IMR-90 (cell line): ENCODE measurements at regions not wholly inside any gene's neighbourhood (a gene's known extent, or its start where the extent isn't known, plus 50 kb on each side); places are given as distances from the start of the nearest gene placed in this dataset.

ENCODE experiments used
- ATAC-seq: fragments of 200-7000 bp; cut with Tn5 transposase; 2 replicates; pipeline ENCODE4 v1.9.1; 2020; ENCODE audit warnings: low read depth, mild to moderate bottlenecking, moderate library complexity
- BruUV-seq: library from RNA; stranded (reverse); fragments of 400-500 nt; replicated peaks from 2 replicates; lab custom pipeline; 2021; lab: Mats Ljungman, UMichigan
- CTCF ChIA-PET: fragments of 300-600 bp; formaldehyde crosslinking; extraction: SDS; loops from one replicate; lab custom pipeline; 2021; ENCODE audit warnings: antibody characterized with exemption; lab: Yijun Ruan, JAX
- POLR2A ChIA-PET: fragments of 300-600 bp; sonication (Branson Sonifier 250); formaldehyde crosslinking; loops from one replicate; lab custom pipeline; 2022; ENCODE audit warnings: antibody characterized with exemption; ENCODE audit not compliant: unreplicated experiment; lab: Charles Lee
- DNase-seq: peaks from one replicate; pipeline ENCODE4 v3.0.0; 2013
- H2AFZ ChIP-seq: replicated peaks from 2 replicates; pipeline ENCODE3; 2013; ENCODE audit warnings: low read length, mild to moderate bottlenecking; ENCODE audit not compliant: poor library complexity
- H2AK5ac ChIP-seq: 2 replicates; pipeline ENCODE4 v1.6.1; 2013; ENCODE audit warnings: low read depth, low read length, inconsistent platforms
- H2AK9ac ChIP-seq: replicated peaks from 2 replicates; pipeline ENCODE3; 2013; ENCODE audit warnings: mild to moderate bottlenecking, low read depth, low read length, moderate library complexity; ENCODE audit not compliant: poor library complexity
- H2BK120ac ChIP-seq: 2 replicates; pipeline ENCODE4 v1.6.1; 2013; ENCODE audit warnings: low read depth, low read length, inconsistent platforms
- H2BK15ac ChIP-seq: 3 replicates; pipeline ENCODE4 v1.6.1; 2013; ENCODE audit warnings: low read depth, low read length, inconsistent platforms
- H2BK20ac ChIP-seq: 2 replicates; pipeline ENCODE4 v1.6.1; 2013; ENCODE audit warnings: low read depth, mild to moderate bottlenecking, inconsistent platforms, low read length, moderate library complexity
- H2BK5ac ChIP-seq: 2 replicates; pipeline ENCODE4 v1.6.1; 2013; ENCODE audit warnings: mild to moderate bottlenecking, low read depth, low read length, inconsistent platforms; ENCODE audit not compliant: poor library complexity, severe bottlenecking
- H3K14ac ChIP-seq: replicated peaks from 2 replicates; pipeline ENCODE4 v1.6.1; 2013; ENCODE audit warnings: low read depth, low read length, inconsistent platforms
- H3K18ac ChIP-seq: 2 replicates; pipeline ENCODE4 v1.6.1; 2013; ENCODE audit warnings: low read depth, low read length, control low read depth
- H3K23ac ChIP-seq: 2 replicates; pipeline ENCODE4 v1.6.1; 2013; ENCODE audit warnings: low read depth, low read length, inconsistent platforms
- H3K27ac ChIP-seq: 2 replicates; pipeline ENCODE4 v1.5.1; 2013; ENCODE audit warnings: mild to moderate bottlenecking, control low read depth, low read length; ENCODE audit not compliant: insufficient read depth
- H3K27me3 ChIP-seq: 2 replicates; pipeline ENCODE4 v1.6.1; 2013; ENCODE audit warnings: low read length; ENCODE audit not compliant: control insufficient read depth, insufficient read depth
- H3K36me3 ChIP-seq: 2 replicates; pipeline ENCODE4 v1.6.1; 2013; ENCODE audit warnings: low read length, mixed read lengths; ENCODE audit not compliant: control insufficient read depth, insufficient read depth
- H3K4ac ChIP-seq: 2 replicates; pipeline ENCODE4 v1.6.1; 2013; ENCODE audit warnings: low read depth, low read length, inconsistent platforms
- H3K4me1 ChIP-seq: 2 replicates; pipeline ENCODE4 v1.6.1; 2013; ENCODE audit warnings: low read length, mixed read lengths; ENCODE audit not compliant: control insufficient read depth, insufficient read depth
- H3K4me2 ChIP-seq: 2 replicates; pipeline ENCODE4 v1.6.1; 2013; ENCODE audit warnings: low read depth, mild to moderate bottlenecking, control low read depth, low read length, moderate library complexity
- H3K4me3 ChIP-seq: 2 replicates; pipeline ENCODE4 v1.5.1; 2013; ENCODE audit warnings: low read depth, mild to moderate bottlenecking, control low read depth, low read length, moderate library complexity; ENCODE audit not compliant: insufficient read depth
- H3K56ac ChIP-seq: 2 replicates; pipeline ENCODE4 v1.6.1; 2013; ENCODE audit warnings: low read length, inconsistent platforms; ENCODE audit not compliant: insufficient read depth; ENCODE audit errors: extremely low read depth
- H3K79me1 ChIP-seq, 2 experiments: 2 replicates each; pipeline ENCODE4 v1.6.1; 2013; ENCODE audit warnings: low read length in 2 of 2, inconsistent platforms in 1 of 2, low read depth in 1 of 2
- H3K9ac ChIP-seq: 2 replicates; pipeline ENCODE4 v1.6.1; 2013; ENCODE audit warnings: low read depth, low read length, control low read depth
- H3K9me1 ChIP-seq: 2 replicates; pipeline ENCODE4 v1.6.1; 2013; ENCODE audit warnings: low read length, inconsistent platforms; ENCODE audit not compliant: insufficient read depth
- H3K9me3 ChIP-seq: 2 replicates; pipeline ENCODE4 v1.6.1; 2013; ENCODE audit warnings: low read length; ENCODE audit not compliant: control insufficient read depth, insufficient read depth
- H4K20me1 ChIP-seq: 2 replicates; pipeline ENCODE4 v1.6.1; 2013; ENCODE audit warnings: low read length, inconsistent platforms; ENCODE audit not compliant: insufficient read depth
- H4K5ac ChIP-seq: 2 replicates; pipeline ENCODE4 v1.6.1; 2013; ENCODE audit warnings: mild to moderate bottlenecking, low read depth, low read length, control low read depth
- H4K8ac ChIP-seq, 2 experiments: 2 replicates each; pipeline ENCODE4 v1.6.1; 2013; ENCODE audit warnings: low read depth in 2 of 2, low read length in 2 of 2, control low read depth in 1 of 2, inconsistent platforms in 1 of 2
- H4K91ac ChIP-seq: 2 replicates; pipeline ENCODE4 v1.6.1; 2013; ENCODE audit warnings: low read depth, low read length, inconsistent platforms; ENCODE audit not compliant: insufficient read depth
- CHD1 ChIP-seq: IDR thresholded peaks from 2 replicates; pipeline ENCODE4 v1.6.1; 2012; ENCODE audit warnings: low read depth, low read length, improper control_type of control experiment
- MXI1 ChIP-seq: IDR thresholded peaks from 2 replicates; pipeline ENCODE4 v1.6.1; 2012; ENCODE audit warnings: low read depth, mild to moderate bottlenecking, low read length, moderate library complexity, borderline replicate concordance
- RCOR1 ChIP-seq: IDR thresholded peaks from 2 replicates; pipeline ENCODE4 v1.6.1; 2012; ENCODE audit warnings: mild to moderate bottlenecking, low read length, improper control_type of control experiment; ENCODE audit not compliant: insufficient replicate concordance
- WGBS, 2 experiments: methylation state at CpG; one replicate each; pipeline versions ENCODE4 v1.1.5 to v1.1.7; 2013; ENCODE audit warnings: missing lambda C conversion rate in 2 of 2; ENCODE audit not compliant: insufficient read length in 1 of 2; ENCODE audit errors: extremely low coverage in 2 of 2; 5-methylcytosine and 5-hydroxymethylcytosine counted together
- dilution Hi-C: fragments of 300-500 bp; cut with HindIII; formaldehyde crosslinking; loops from one replicate; pipeline ENCODE4 v1.14.3; 2018; ENCODE audit warnings: low sequenced_read_pairs; ENCODE audit not compliant: unreplicated experiment
- in situ Hi-C: fragments of 300-500 bp; cut with MboI; formaldehyde crosslinking; loops from 3 replicates; pipeline ENCODE4 v1.14.3; 2019; ENCODE audit warnings: low sequenced_read_pairs, inconsistent platforms, mixed read lengths
- intact Hi-C: fragments of 100-400 bp; cut with micrococcal nuclease; formaldehyde crosslinking; loops from 2 replicates; pipeline ENCODE4 v1.10.0; 2022
- TF ChIP-seq, protein P1 (sequence below): conservative IDR thresholded peaks from 2 replicates; pipeline ENCODE4 v1.5.1; 2012; ENCODE audit warnings: mild to moderate bottlenecking, low read depth, low read length, improper control_type of control experiment
- TF ChIP-seq, protein P2 (sequence below): fragments of 150-350 bp; IDR thresholded peaks from 2 replicates; pipeline ENCODE4 v1.6.1; 2017; ENCODE audit warnings: mild to moderate bottlenecking, antibody characterized with exemption, low read length, low read depth

DNA sequence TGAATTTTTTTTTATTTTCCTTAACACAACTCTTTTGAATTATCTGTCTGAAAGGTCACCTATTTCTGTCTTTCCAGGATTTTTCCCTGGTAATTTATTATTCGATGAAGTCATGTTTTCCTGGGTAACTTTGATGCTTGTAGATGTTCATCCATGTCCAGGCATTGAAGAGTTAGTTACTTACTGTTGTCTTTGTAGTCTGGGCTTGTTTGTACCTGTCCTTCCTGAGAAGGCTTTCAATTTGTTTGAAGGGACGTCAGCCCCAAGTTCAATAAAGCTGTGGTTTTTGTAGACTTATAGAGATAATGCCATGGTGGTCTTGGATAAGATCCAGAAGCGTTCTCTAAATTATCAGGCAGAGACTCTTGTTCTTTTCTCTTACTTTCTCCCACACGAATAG is 252.4 kb upstream of the ARHGAP24 start:
- no peak overlapping the region for H3K14ac ChIP-seq
- dilution Hi-C loops: no loop called here
- no TSS peak for BruUV-seq
- H3K18ac ChIP-seq: no peak overlapping the region
- no peak overlapping the region for H2BK15ac ChIP-seq
- H3K36me3 ChIP-seq: no peaks in the 10 kb centered on the region
- no peaks in the 10 kb centered on the region for H3K79me1 ChIP-seq
- in situ Hi-C loops: no loop called here
- H2AFZ ChIP-seq: no peak overlapping the region
- no peaks in the 10 kb centered on the region for H3K9me3 ChIP-seq
- no peak overlapping the region for H2BK120ac ChIP-seq
- no peaks in the 10 kb centered on the region for H4K20me1 ChIP-seq
- no peaks in the 10 kb centered on the region for H3K27me3 ChIP-seq
- no peak overlapping the region for H4K5ac ChIP-seq
- POLR2A ChIA-PET: no interaction called here
- ATAC-seq (no peak), DNase-seq (no peak)
- H2AK9ac ChIP-seq: no peak overlapping the region
- no peaks in the 10 kb centered on the region for H3K4me1 ChIP-seq
- H2BK20ac ChIP-seq: no peak overlapping the region
- H3K9me1 ChIP-seq: no peaks in the 10 kb centered on the region
- no CpG with 5 or more reads among the region's 4 CpGs for WGBS, 2 experiments
- no peak overlapping the region for H3K23ac ChIP-seq
- intact Hi-C loops: no loop called here
- H3K56ac ChIP-seq: no peak overlapping the region
- no peak overlapping the region for H4K8ac ChIP-seq
- no peak overlapping the region for H2BK5ac ChIP-seq
- no peak overlapping the region for H3K27ac ChIP-seq
- no peak overlapping the region for H4K91ac ChIP-seq
- CTCF ChIA-PET: no interaction called here
- H3K4me3 ChIP-seq: no peak overlapping the region
- H3K4me2 ChIP-seq: no peak overlapping the region
- no peak overlapping the region for H3K9ac ChIP-seq
- no peak overlapping the region for H3K4ac ChIP-seq
- no peak overlapping the region for H2AK5ac ChIP-seq
- TF ChIP-seq RCOR1 (no peak), MXI1 (no peak), CHD1 (no peak)
- TF ChIP-seq, protein P1, sequence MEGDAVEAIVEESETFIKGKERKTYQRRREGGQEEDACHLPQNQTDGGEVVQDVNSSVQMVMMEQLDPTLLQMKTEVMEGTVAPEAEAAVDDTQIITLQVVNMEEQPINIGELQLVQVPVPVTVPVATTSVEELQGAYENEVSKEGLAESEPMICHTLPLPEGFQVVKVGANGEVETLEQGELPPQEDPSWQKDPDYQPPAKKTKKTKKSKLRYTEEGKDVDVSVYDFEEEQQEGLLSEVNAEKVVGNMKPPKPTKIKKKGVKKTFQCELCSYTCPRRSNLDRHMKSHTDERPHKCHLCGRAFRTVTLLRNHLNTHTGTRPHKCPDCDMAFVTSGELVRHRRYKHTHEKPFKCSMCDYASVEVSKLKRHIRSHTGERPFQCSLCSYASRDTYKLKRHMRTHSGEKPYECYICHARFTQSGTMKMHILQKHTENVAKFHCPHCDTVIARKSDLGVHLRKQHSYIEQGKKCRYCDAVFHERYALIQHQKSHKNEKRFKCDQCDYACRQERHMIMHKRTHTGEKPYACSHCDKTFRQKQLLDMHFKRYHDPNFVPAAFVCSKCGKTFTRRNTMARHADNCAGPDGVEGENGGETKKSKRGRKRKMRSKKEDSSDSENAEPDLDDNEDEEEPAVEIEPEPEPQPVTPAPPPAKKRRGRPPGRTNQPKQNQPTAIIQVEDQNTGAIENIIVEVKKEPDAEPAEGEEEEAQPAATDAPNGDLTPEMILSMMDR: no peak
- TF ChIP-seq, protein P2, sequence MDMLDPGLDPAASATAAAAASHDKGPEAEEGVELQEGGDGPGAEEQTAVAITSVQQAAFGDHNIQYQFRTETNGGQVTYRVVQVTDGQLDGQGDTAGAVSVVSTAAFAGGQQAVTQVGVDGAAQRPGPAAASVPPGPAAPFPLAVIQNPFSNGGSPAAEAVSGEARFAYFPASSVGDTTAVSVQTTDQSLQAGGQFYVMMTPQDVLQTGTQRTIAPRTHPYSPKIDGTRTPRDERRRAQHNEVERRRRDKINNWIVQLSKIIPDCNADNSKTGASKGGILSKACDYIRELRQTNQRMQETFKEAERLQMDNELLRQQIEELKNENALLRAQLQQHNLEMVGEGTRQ: no peak
